Caco-2 (cell line): ENCODE measurements at regions not wholly inside any gene's neighbourhood (a gene's known extent, or its start where the extent isn't known, plus 50 kb on each side); places are given as distances from the start of the nearest gene placed in this dataset.

Source experiments
- BruUV-seq: library from RNA; stranded (reverse); fragments of 400-500 nt; replicated peaks from 2 replicates; lab custom pipeline; 2021; lab: Mats Ljungman, UMichigan
- CTCF ChIA-PET: fragments of 300-600 bp; sonication (Branson Sonifier 250); formaldehyde crosslinking; loops from one replicate; lab custom pipeline; 2022; ENCODE audit warnings: antibody characterized with exemption; lab: Charles Lee
- POLR2A ChIA-PET: fragments of 300-600 bp; sonication (Branson Sonifier 250); formaldehyde crosslinking; loops from one replicate; lab custom pipeline; 2022; ENCODE audit warnings: antibody characterized with exemption; lab: Charles Lee
- DNase-seq, 2 experiments: peaks; one replicate each; pipeline versions ENCODE4 v3.0.0 to v3.0.0-alpha.2; 2020 to 2022
- H3K27me3 ChIP-seq: replicated peaks from 2 replicates; pipeline ENCODE4 v1.6.0; 2011; ENCODE audit warnings: low read length; ENCODE audit not compliant: control insufficient read depth, insufficient read depth
- H3K36me3 ChIP-seq: 2 replicates; pipeline ENCODE4 v1.5.1; 2011; ENCODE audit warnings: low read length; ENCODE audit not compliant: control insufficient read depth, insufficient read depth
- H3K4me1 ChIP-seq: fragments of 250-450 bp; sonication (Bioruptor Pico); 2 replicates; pipeline ENCODE4 v1.5.1; 2020; ENCODE audit warnings: mild to moderate bottlenecking
- H3K4me3 ChIP-seq: 2 replicates; pipeline ENCODE4 v1.5.1; 2011; ENCODE audit warnings: low read depth, mild to moderate bottlenecking, control low read depth, low read length
- H3K9me3 ChIP-seq: fragments of 250-450 bp; sonication (Bioruptor Pico); 2 replicates; pipeline ENCODE4 v1.5.1; 2020; ENCODE audit warnings: mild to moderate bottlenecking, moderate library complexity
- H3K27ac Mint-ChIP-seq: one replicate; pipeline ENCODE4 v1.8.0; 2022; ENCODE audit warnings: mixed read lengths; ENCODE audit not compliant: unreplicated experiment
- H3K27me3 Mint-ChIP-seq: one replicate; pipeline ENCODE4 v1.8.0; 2022; ENCODE audit warnings: mixed read lengths; ENCODE audit not compliant: insufficient read depth, unreplicated experiment
- H3K36me3 Mint-ChIP-seq: one replicate; pipeline ENCODE4 v1.8.0; 2022; ENCODE audit warnings: mild to moderate bottlenecking, mixed read lengths; ENCODE audit not compliant: insufficient read depth, unreplicated experiment
- H3K4me1 Mint-ChIP-seq: one replicate; pipeline ENCODE4 v1.8.0; 2022; ENCODE audit warnings: low read depth, mixed read lengths; ENCODE audit not compliant: unreplicated experiment
- H3K4me3 Mint-ChIP-seq: one replicate; pipeline ENCODE4 v1.8.0; 2022; ENCODE audit warnings: mild to moderate bottlenecking, moderate library complexity, mixed read lengths; ENCODE audit not compliant: unreplicated experiment
- H3K9me3 Mint-ChIP-seq: one replicate; pipeline ENCODE4 v1.8.0; 2022; ENCODE audit warnings: mixed read lengths; ENCODE audit not compliant: unreplicated experiment
- intact Hi-C: fragments of 100-400 bp; cut with micrococcal nuclease; formaldehyde crosslinking; loops from one replicate; pipeline ENCODE4 v1.10.0; 2022; ENCODE audit not compliant: unreplicated experiment
- TF ChIP-seq, protein P1 (sequence below), 2 experiments: fragments of 200-600 bp in 1 of 2; IDR thresholded peaks; 1 replicate in 1 of 2; 2 replicates in 1 of 2; pipeline versions ENCODE4 v1.5.1 to v1.8.0; 2011 to 2022; ENCODE audit warnings: antibody characterized with exemption in 1 of 2, control low read depth in 1 of 2, inconsistent platforms in 1 of 2, low read depth in 1 of 2, low read length in 1 of 2, mild to moderate bottlenecking in 1 of 2, moderate library complexity in 1 of 2; ENCODE audit not compliant: insufficient read depth in 1 of 2, severe bottlenecking in 1 of 2, unreplicated experiment in 1 of 2

DNA sequence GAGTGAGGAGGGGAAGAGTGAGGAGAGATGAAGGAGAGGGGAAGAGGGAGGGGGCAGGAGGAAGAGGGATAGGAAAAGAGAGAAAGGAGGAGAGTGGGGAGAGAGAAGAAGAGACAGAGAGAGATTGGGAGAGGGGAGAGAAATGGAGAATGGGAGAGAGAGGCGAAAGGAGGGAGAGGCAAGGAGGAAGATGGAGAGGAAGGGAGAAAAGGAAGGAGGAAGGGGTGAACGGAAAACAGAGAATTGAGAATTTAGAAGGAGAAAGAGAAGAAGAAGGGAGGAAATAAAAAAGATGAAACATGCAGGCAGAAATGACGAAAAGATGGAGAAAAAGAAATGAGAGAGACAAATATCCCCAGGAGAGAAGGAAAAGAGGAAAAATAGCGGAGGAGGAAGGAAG is 502.8 kb downstream of the MN1 start:
- ChIA-PET CTCF (no interaction called here), POLR2A (no interaction called here)
- no peak for DNase-seq
- Mint-ChIP-seq H3K9me3 (no peaks in the 10 kb centered on the region), H3K36me3 (no peaks in the 10 kb centered on the region), H3K27ac (no peak overlapping the region), H3K4me1 (no peaks in the 10 kb centered on the region), H3K27me3 (peaks cover 17% of the 10 kb centered on the region), H3K4me3 (no peak overlapping the region)
- Histone ChIP-seq H3K36me3 (no peaks in the 10 kb centered on the region), H3K4me3 (no peak overlapping the region), H3K27me3 (no peaks in the 10 kb centered on the region), H3K4me1 (no peaks in the 10 kb centered on the region), H3K9me3 (no peaks in the 10 kb centered on the region)
- intact Hi-C loops = no loop called here
- BruUV-seq = no TSS peak
- TF ChIP-seq, protein P1, sequence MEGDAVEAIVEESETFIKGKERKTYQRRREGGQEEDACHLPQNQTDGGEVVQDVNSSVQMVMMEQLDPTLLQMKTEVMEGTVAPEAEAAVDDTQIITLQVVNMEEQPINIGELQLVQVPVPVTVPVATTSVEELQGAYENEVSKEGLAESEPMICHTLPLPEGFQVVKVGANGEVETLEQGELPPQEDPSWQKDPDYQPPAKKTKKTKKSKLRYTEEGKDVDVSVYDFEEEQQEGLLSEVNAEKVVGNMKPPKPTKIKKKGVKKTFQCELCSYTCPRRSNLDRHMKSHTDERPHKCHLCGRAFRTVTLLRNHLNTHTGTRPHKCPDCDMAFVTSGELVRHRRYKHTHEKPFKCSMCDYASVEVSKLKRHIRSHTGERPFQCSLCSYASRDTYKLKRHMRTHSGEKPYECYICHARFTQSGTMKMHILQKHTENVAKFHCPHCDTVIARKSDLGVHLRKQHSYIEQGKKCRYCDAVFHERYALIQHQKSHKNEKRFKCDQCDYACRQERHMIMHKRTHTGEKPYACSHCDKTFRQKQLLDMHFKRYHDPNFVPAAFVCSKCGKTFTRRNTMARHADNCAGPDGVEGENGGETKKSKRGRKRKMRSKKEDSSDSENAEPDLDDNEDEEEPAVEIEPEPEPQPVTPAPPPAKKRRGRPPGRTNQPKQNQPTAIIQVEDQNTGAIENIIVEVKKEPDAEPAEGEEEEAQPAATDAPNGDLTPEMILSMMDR (IDR thresholded peaks at IDR 0.05; ENCODE audit: insufficient read depth in 1 of 2, low read depth in 1 of 2, low read length in 1 of 2, severe bottlenecking in 1 of 2, unreplicated experiment in 1 of 2) = no peak

DNA sequence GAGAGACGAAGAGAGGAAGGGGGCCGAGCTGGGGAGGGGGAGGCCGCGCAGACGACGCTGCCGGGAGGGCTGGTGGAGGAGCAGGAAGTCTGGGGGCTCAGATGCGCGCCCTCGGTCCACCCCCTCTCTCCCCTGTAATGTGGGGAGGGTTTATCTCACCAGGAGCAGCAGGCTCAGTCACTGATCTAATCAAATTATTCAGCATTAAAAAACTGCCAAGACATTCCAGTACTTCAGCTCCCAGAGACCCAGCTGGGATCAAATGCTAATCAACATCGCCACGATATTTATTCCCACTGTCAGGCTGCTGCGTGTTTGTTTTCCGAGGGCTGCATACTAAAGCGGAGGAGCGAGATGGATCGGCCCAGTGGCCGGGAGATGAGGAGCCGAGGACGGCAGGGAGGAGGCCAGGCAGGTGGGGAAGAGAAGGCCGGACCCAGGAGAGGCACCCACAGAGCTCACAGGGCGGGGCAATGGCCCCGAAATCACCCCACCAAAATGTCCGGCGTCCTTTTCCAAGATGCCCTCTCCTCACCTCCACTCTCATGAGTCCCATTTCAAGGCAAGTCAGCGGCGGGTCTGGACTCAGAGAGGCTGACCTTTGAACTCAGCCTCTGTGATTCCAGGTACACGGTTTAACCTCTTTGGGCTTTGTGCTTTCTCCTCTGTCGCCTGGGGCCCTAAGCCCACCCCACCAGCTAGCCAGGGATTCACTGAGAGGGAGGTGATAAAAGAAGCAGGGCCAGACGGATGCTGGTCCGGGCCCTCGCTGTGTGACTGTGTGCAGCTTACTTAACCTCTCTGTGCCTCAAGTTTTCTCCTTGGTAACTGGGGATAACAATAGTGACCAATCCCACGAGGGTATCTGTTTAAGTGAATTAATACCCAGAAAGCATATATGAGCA is 502.1 kb downstream of the MN1 start:
- H3K9me3 Mint-ChIP-seq = no peaks in the 10 kb centered on the region

DNA sequence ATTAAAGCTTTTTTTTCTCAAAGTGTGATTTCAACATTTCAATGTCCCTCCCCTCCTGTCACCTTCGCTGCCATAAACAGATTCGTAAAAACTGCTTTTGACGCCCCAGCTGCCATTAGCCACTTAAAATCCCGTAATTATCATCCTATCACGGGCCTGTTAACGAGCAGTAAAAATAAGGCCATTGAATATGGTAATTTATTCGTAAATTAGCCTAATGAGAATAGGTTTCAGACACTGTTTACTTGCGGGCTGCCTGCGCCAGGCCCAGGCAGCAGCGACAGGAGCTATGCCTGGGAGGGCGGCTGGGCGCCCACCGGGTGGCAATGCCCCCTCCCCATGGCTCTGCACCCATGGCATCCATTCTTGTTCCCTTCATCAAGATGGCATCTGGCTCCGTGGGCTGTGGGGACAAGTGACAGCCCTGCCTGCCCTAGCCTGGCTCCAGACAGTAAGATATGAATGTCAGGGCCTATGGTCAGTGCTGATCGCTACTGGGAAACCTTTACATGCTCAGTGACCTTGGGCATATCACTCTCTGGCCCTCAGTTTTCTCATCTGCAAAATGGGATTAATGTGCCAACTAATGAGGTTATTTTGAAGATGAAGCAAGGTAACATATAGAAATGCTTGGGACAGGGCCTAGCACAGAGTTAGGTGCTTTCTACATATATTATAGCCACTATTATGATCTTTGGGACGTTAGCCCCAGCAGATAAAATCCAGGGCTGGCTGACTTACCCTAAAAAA is 500.8 kb downstream of the MN1 start:
- no TSS peak for BruUV-seq
- Mint-ChIP-seq H3K9me3 (no peaks in the 10 kb centered on the region), H3K27ac (no peak overlapping the region), H3K36me3 (no peaks in the 10 kb centered on the region), H3K4me3 (no peak overlapping the region), H3K27me3 (peaks cover 12% of the 10 kb centered on the region), H3K4me1 (no peaks in the 10 kb centered on the region)
- no peak for DNase-seq
- intact Hi-C loops = no loop called here
- Histone ChIP-seq H3K4me1 (no peaks in the 10 kb centered on the region), H3K4me3 (no peak overlapping the region), H3K9me3 (no peaks in the 10 kb centered on the region), H3K36me3 (no peaks in the 10 kb centered on the region), H3K27me3 (no peaks in the 10 kb centered on the region)
- CTCF ChIA-PET = no interaction called here
- POLR2A ChIA-PET = no interaction called here
- TF ChIP-seq, protein P1 (IDR thresholded peaks at IDR 0.05; ENCODE audit: insufficient read depth in 1 of 2, low read depth in 1 of 2, low read length in 1 of 2, severe bottlenecking in 1 of 2, unreplicated experiment in 1 of 2) = no peak

More for the DNA sequence above, 502.1 kb downstream of the MN1 start:
- intact Hi-C loops = no loop called here
- Histone ChIP-seq H3K36me3 (no peaks in the 10 kb centered on the region), H3K27me3 (no peaks in the 10 kb centered on the region), H3K4me1 (no peaks in the 10 kb centered on the region), H3K9me3 (no peaks in the 10 kb centered on the region), H3K4me3 (no peak overlapping the region)
- H3K4me1 Mint-ChIP-seq = no peaks in the 10 kb centered on the region
- H3K36me3 Mint-ChIP-seq = no peaks in the 10 kb centered on the region
- POLR2A ChIA-PET = no interaction called here
- no peak overlapping the region for H3K4me3 Mint-ChIP-seq
- CTCF ChIA-PET = no interaction called here
- H3K27me3 Mint-ChIP-seq = peaks cover 17% of the 10 kb centered on the region
- H3K27ac Mint-ChIP-seq = no peak overlapping the region
- TF ChIP-seq, protein P1 (IDR thresholded peaks at IDR 0.05; ENCODE audit: insufficient read depth in 1 of 2, low read depth in 1 of 2, low read length in 1 of 2, severe bottlenecking in 1 of 2, unreplicated experiment in 1 of 2) = no peak
- DNase-seq = no peak
- no TSS peak for BruUV-seq
